GM19351 (cell line): ENCODE measurements at regions not wholly inside any gene's neighbourhood (a gene's known extent, or its start where the extent isn't known, plus 50 kb on each side); places are given as distances from the start of the nearest gene placed in this dataset.

Experiments
- ATAC-seq: cut with Tn5 transposase; IDR thresholded peaks from one replicate; pipeline ENCODE4 v1.9.1; 2021; ENCODE audit warnings: mild to moderate bottlenecking, moderate library complexity; ENCODE audit not compliant: unreplicated experiment

DNA sequence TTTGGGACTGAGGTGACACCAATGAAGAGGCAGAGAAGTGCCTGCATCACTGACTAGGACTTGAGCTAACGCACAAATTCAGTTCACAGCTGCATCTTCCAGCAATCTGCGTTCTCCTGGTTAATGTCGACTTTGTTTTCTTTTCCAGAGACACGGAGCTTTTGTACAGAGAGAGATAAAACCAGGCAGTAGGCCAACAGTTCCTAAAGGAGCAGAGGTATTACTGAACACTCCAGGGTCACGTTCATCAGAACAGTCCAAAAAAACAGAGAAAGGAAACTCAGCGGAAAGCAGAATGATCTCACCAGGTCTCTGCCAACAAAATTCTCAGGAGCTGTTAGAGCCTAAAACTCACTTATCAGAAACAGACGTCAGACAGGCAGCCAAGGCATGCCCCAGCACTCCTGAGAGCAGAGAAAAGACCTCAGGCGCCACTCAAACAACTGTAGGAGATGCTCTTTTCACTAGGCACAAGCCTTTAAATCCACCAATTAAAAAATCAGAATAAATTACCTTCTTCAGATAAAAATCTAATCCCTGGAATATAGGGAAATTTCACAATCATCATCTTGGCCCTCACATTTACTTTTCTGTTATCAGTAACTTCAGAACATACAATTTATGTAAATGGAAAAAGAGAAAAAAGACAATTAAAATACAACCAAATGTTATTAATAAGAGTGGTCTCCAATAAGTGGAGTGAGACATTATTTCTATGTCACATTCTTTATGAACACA is 95.9 kb upstream of the SPTBN1 start:
- ATAC-seq = no peak

DNA sequence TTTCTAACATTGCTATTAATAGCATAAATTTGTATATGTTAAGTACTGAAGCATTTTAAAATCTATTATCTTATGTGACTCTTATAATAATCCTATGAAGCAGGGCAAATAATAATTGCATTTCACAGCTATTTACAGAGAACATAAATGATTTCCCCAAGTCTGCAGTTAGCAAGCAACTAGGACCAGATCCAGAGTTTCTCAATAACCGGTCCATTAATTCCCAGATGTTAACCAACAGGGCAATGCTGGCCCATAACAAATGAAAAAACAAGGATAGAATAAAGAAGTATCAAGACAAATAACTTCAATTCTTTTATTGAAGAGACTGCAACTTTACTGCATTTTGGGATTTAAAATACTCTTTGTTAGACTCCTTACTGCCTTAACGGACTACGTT is 91.7 kb upstream of the SPTBN1 start:
- no peak for ATAC-seq

DNA sequence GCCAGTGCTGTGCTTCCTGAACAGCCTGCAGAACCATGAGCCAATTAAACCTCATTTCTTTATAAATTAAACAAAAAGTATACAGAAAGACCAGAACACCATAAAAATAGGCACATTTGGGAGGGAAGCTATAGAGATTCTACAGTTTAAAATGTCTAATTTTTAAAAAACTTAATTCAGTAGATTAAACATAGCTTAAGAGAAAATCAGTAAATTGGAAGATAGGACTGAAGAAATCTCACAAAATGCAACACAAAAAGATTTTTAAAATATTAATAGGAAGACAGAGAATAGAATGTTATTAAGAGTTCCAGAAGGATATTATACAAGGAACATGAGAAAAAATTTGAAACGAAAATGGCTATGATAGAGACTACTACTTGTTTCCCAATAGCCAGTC is 90.5 kb upstream of the SPTBN1 start:
- no peak for ATAC-seq

DNA sequence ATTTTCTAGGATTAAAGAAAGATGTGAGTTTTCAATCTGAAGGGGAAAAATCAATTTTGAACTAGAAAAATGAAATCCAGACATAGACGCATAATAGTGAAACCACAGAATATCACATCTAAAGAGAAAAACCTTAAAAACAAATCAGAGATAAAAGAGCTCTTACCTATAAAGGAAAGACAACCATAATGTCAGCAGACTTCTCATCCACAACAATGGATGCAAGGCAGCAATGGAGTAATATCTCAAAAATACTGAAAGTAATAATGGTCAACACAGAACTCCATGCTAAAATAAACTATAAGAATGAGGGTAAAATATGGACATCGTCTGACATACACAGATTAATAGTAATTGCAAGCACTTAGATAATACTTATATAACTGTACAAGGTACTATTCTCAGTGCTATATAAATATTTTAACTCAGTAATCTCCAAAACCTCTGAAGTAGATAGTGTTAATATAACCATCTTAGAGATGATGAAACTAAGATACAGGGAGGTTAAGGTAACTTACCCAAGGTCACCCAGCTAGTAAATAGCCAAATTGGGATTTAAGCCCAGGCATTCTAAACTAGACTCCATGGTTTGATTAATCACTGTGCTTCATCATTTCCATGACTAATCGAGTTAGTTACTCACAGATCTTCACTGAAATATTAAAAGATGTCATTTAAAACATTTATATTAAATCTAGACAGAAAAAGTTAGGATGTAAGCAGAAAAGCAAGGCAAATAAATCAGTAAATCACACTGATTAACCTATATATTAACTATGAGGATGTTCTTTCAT is 89.4 kb upstream of the SPTBN1 start:
- ATAC-seq = no peak

DNA sequence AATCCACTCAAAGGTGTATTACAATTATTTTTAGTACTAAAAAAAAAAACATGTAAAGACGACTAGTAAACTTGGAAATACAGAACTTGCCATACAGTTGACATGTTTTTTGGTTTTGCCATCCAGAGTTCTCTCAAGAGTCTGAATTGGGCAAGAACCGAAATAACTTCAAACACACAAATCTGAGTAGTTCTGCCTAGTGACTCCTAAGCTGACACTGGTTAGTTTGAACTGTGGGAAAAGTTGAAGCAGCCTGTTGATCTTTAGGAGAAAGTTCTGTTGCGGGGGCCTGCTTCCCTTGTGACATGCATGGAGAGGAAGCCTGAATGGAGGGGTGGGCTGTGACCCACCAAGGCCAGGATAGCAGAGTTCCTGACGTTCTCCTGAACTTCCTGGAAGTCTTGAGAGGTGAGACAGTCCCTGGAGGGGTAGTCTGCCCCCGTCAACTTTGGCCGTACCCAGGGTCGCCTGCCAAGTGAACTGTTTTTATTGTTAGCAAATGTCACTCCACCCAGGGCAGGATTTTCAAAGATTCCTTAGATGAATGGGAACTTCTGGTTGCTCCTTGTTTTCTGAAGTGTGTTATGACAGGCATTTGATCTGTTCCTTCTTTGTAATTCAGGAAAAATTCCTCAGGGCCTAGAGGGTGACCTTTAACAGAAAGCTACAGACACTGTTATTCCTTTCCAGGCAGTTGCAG is 85.6 kb upstream of the SPTBN1 start:
- ATAC-seq = no peak

DNA sequence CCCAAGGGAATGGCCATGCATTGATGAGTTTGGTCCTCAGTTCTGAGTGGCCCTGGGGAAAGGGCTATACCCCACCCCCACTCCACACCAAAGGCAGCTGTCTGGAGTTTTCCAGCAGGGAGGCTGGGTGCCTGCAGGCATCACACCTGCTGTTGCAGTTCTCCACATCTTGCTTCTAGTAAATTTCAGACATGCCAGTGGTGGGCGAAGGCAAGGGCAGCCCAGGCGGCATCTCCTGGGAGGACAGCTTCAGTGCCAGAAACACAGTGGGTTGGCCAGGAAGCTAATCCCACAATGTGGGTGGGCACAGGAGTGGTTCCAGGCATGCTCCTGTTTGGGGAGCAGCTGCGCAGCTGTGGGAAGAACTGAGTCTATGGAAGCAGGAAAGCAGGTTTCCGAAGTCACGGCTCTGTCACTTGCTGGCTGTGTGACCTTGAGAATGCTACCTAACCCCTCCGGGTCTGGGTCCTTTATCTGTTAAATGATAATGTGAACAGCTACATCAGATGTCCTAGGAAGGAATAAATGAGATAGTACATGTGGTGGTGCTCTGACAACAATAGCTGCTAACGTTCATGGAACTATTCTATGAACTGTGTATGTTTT is 84.6 kb upstream of the SPTBN1 start:
- ATAC-seq = no peak

DNA sequence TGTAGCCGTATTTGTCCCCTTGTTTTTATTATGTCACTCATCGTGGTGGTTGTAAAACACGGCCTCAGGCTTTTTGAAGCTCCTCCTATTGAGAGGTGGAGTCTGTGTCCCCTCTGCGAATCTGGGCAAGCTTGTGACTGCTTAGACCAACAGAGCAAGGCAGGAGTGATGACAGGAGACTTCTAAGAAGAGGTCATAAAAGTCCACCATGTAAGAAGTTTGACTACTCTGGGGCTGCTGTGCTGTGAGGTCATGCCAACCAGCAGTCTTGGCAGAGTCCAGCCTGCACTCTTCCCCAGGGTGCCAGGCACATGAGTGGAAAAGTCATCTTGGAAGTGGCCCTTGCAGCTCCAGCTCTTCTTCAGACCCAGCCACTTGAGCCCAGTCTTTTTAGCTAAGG is 83.8 kb upstream of the SPTBN1 start:
- no peak for ATAC-seq

DNA sequence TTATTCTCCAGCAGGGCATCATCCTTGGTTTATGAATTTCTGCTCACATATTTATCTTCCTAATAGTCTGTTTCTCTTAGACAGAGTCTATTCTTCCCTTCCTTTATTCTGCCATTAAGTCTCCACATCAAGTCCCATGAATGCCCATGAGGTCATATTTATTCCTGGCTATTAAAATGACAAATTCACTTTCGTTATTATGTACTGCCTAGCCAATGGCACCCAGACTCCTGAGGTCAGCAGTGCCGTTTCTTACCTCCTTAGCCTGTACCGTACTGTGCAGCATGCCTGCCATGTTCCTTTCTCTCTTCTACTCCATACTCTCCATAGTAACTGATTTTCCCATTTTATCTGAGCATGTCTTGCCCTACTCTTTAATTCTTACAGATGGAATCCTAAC is 82.3 kb upstream of the SPTBN1 start:
- ATAC-seq = no peak

DNA sequence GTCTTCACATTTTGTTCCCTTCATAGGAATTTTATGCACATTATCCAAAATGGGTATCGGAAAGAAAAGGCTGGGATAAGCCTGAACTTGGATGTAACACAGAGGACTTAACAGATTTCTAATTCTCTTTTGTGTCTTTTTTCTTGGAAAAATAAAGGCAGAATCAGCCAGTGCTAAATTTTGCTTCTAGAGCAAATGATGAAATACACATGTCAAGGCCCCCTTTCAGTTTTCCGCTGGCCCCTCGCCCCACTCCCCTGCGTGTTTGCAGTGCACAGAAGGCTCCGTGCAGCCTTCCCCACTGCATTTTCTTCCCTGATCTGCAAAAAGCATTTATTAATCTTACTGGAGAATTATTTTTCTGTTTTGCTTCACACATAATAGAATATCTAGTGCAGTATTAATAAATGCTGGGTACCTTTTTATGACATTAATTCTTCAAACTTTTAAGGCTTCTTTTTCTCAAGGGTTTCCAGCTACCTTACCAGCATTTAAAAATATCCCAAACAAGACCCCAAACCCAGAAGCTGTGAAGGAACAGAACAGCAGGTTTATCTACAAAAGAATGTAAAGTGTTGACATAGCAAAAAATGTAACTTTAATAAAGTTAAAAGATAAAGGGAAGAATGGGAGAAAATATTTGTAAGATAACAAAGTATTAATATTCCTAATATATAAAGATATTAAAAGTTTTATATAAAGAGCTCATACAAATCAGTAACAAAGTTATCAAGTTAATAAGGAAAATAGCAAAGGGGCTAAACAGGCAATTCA is 81.3 kb upstream of the SPTBN1 start:
- no peak for ATAC-seq

DNA sequence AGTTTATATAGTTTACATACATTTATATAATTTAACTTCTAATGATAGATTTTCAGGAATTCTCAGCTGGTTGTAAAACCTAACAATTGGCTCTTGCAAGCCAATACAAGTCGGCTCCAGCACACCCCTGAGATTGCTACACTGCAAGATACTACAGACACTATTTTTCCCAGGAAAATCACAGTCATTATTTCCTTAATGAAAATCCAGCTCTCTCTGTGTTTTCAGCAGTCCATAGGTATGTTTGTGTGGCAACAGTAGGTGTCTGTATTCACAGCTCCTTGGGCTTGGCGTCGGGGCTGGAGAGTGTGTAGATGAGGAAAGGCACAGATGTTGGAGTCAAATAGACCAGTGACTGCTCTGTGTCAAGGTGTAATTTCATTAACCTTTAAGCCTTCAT is 78.7 kb upstream of the SPTBN1 start:
- no peak for ATAC-seq

DNA sequence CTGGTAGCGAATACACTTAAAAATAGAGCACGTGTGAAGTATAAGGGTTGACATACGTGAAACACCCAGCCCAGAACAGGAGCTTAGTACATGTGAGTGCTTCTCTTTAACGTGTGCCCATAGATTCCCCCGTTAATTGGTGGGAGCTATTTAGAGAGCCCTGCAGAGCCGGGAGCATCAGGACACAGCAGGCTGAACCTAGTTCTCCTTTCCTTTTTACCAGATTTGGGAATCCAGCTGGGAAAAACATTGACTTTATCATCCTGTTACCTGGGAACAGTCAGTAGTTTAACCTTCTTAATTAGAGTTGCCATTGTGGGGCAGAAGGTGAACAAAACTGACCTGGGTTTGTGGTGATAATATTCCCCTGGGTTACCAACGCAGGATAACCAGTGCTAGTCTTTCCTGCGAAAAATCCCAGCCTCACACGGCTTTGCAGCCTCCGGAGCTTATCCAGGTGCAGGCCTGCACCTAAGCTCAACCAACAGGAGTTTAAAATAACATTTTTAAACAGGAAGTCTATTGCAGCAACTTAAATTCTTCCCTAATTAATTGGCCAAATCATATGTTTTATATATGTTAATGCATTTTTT is 78.1 kb upstream of the SPTBN1 start:
- ATAC-seq = no peak

DNA sequence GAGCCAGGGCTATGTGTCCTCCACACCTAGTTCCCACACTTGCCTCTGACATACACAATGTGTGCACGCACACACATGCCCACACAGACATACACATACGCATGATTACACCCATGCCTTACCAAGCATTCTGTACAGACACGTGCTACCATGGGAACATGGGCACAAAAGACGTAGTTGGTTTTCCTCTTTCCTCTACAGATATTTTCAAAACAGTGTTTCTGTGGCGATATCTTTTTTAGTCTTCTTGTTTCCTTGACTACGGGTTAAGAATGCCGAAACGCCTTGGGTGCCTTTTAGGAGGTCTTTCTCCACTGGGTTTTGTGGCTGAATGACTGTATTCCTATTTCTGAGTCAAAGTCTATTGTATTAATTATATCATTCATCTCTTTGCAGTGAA is 75.5 kb upstream of the SPTBN1 start:
- no peak for ATAC-seq

DNA sequence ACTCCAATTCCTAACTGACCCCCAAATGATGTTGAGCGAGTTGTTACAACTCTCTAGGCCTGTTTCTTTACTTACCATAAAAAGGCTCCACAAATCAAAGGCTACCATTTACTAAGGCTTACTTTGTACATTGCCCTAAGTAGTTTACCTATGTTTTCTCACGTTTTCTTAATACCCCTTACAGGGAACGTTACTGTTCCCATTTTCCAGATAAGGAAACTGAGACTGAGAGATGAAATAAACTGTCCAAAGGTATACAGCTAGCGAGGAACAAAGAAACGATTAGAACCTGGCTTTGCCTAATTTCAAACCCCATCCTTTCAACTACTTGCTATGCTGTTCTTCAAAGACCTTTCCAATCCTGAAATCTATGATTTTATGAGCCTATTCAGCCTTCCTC is 74.8 kb upstream of the SPTBN1 start:
- no peak for ATAC-seq

DNA sequence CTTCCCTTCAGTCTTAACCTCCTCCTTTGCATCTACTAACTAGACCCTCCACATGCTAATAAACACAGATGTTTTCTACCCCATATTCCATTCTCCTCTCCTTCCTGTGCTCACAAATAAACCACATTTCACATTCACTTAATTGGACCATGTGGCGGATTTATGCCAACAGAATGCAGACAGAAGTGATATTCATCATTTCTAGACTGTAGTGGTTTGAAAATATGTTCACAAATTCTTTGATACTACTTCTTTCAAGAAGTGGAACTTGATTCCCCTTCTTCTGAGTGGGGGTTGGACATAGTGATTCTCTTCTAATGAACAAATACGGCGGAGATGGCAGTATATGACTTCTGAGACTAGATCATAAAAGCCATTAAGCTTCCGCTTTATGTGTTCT is 73.5 kb upstream of the SPTBN1 start:
- ATAC-seq = no peak

DNA sequence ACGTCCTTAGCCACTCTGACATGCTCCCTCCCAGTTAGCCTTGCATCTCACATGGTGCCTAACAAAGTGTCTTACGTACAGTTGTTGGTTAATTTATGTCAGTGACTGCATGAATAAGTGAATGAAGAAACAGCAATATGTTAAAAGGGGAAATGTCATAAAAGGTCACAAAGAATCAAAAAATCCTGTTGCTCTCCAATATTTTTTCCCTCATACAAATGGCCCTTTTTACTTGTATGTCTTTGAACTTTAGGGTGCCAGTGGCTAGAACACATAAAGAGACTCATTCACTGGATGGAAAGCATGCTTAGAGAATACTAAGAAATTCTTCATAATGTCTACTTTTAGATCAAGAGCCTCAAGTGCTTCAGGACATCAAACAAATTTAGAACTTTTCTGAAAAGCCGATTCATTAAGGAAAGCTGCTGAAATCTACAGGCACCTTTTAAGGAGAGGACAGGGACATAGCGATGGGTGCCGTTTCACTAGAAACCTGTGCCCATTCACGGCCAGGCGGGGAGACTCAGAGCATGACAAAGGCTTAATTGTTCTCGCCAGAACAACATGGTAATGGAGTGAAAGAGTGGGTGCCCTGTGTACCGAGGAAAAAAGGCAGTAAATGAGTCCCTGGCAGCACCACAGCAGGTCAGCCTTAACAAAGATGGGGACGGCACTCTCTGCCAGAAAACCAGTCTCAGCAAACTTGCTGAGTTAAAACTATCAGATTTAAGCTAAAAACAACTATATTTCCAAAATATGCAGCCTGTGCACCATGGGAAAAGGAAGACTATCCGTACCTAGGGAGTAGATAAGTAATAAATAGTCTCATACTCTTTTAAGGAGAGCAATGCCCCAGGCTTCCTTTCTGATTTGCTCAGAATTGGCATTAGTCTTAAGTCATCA is 71.6 kb upstream of the SPTBN1 start:
- ATAC-seq = no peak

DNA sequence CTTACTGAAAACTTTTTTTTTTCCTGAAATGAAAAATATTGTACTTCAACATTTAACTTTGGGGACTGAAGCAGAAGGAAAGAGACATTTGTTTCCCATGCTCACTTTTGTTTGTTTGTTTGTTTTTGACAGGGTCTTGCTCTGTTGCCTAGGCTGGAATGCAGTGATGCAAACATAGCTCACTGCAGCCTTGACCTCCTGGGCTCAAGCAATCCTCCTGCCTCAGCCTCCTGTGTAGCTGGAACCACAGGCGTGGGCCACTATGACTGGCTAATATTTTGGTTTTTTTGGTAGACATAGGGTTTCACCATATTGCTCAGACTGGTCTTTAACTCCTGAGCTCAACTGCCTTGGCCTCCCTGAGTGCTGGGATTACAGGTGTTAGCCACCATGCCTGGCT is 70.9 kb upstream of the SPTBN1 start:
- ATAC-seq = no peak

DNA sequence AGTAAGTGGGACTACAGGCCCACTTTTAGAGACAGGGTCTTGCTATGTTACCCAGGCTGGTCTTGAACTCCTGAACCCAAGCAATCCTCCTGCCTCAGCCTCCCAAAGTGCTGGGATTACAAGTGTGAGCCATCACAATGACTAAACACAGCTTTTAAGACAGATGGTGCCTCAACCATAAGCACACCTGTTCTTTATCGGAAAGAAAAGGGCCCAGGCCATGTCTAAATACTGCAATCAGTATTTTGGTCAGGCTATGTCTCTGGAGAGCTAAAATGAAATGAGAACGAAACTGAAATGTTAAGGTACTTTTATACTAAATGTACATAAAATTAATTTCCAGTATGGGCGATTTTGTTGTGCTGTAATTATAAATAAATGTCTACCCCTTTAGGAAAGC is 69.5 kb upstream of the SPTBN1 start:
- no peak for ATAC-seq

DNA sequence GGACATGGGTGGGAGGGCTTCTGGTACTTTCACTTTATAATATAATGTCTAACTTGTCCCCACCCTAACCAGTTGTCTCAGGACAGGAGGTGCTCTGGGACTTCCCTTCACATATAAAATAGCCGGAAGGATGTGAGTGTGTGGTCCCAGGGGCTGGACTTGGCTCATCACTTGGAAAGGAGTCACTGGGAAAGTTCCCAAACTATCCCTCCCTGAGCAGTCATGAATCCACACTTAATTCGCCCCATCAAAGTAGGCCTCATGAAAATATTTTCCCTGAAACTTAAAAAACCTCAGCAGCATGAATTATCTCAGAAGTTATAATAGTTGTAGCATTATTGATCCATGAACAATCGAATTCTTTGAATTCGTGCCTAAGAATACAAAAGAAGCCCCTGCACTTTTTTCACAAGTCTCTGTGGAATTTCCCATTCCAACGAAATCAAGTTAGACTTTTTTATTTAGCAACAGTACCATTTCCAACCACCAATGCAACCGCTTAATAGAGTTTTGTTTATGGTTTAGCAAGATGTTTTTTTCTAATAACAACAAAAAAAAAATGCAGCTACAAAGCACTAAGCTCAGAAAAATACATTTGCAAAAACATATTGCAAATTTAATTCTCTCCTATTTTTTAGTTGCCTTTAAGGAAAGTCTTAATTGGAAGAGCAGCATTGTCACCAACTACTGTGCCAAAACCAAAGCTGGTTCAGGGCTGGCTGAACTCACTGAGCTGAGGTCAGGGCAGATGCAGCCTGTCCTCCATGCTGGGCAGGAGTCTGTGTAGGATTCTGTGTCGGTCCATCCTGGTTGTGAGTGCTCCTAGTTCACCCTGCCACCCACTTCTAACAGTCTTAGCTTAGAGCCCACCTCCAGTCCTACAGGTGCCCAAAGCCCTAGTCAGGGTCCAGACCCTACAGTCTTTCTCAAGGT is 68.8 kb upstream of the SPTBN1 start:
- ATAC-seq = no peak
